GM12892 (cell line): ENCODE measurements at regions not wholly inside any gene's neighbourhood (a gene's known extent, or its start where the extent isn't known, plus 50 kb on each side); places are given as distances from the start of the nearest gene placed in this dataset.

Experiments used
- DNase-seq: peaks from one replicate; pipeline ENCODE4 v3.0.0; 2011; ENCODE audit not compliant: insufficient read length
- FAIRE-seq: peaks from 2 replicates; lab custom pipeline; 2011; peaks lifted over from hg19 to GRCh38; lab: Jason Lieb, UNC
- POLR2A ChIP-seq: IDR thresholded peaks from 2 replicates; pipeline ENCODE4 v1.6.1; 2011; ENCODE audit warnings: low read depth, low read length, control low read depth
- POLR2AphosphoS5 ChIP-seq: IDR thresholded peaks from 2 replicates; pipeline ENCODE4 v1.6.1; 2011; ENCODE audit warnings: low read depth, low read length, control low read depth
- TAF1 ChIP-seq: IDR thresholded peaks from 2 replicates; pipeline ENCODE4 v1.6.1; 2011; ENCODE audit warnings: low read depth, mild to moderate bottlenecking, control low read depth, low read length, borderline replicate concordance

- DNase-seq (no peak), FAIRE-seq (no peak)
- TF ChIP-seq TAF1 (no peak), POLR2AphosphoS5 (no peak), POLR2A (no peak)
These were observed 402.4 kb downstream of the DLEU7 start for GRCh38 chr13:50441130-50441529.

GRCh38 chr13:50444726-50445125, 398.8 kb downstream of the DLEU7 start:
- DNase-seq (no peak), FAIRE-seq (no peak)
- TF ChIP-seq POLR2AphosphoS5 (no peak), POLR2A (no peak), TAF1 (no peak)

DNA sequence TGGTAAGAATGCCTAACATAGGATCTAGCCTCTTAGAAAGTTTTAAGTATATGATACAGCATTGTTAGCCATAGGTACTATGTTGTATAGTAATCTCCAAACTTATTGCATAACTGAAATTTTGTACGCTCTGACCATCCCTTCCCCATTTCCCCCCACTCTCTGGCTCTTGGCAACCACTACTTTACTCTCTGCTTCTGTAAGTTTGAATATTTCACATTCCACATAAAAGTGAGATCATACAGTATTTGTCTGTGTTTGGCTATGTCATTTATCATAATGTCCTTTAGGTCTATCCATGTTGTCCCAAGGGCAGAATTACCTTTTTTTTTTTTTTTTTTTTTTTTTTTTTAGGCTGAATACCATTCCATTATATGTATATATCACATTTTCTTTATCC, 396.9 kb downstream of the DLEU7 start:
- FAIRE-seq (no peak), DNase-seq (no peak)
- no peak for TF ChIP-seq POLR2AphosphoS5
- TF ChIP-seq POLR2A = no peak
- TF ChIP-seq TAF1 = no peak

DNA sequence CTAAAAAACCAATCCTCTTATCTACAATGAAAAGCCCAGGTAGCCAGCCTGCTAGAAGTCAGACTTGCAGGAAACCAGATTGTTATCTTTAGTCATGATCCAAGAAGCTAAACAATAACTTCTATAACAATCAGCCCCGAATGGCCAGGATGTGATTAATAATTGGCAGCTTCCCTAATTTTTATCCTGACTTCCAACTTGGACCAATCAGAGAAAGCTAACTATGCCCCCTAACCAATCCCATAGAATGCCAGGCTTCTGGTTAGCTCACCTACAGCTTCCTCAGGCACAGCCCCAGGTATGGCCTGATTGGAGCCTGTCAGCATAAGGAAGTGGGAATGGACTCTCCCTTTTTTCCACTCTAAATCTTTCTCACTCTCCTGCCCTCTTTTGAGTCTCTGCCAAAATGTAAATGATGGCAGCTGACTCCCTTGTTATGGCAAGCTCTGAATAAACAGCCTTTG, 394.9 kb downstream of the DLEU7 start:
- TF ChIP-seq POLR2AphosphoS5 (no peak), TAF1 (no peak), POLR2A (no peak)
- DNase-seq = no peak
- FAIRE-seq = no peak

GRCh38 chr13:50449465-50449864, 394.0 kb downstream of the DLEU7 start:
- no peak for FAIRE-seq
- TF ChIP-seq POLR2A = no peak
- no peak for TF ChIP-seq TAF1
- no peak for TF ChIP-seq POLR2AphosphoS5
- DNase-seq = no peak

DNA sequence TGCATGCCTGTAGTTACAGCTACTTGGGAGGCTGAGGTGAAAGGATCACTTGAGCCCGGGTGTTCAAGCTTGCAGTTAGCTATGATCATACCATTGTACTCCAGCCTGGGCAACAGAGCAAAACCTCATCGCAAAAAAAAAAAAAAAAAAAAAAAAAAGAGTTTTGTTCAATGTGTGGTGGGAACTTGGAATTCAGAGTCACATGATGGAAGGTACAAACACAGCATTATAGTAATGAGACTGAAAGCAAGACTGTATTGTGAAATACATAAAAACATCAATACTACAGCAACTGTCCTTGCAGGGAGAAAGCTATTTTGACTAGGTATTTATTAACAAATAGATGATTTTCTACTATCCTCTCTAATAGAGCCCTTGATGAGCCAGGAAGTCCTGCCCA, 393.2 kb downstream of the DLEU7 start:
- FAIRE-seq = no peak
- TF ChIP-seq POLR2AphosphoS5 (no peak), TAF1 (no peak), POLR2A (no peak)
- no peak for DNase-seq

- TF ChIP-seq POLR2A (no peak), POLR2AphosphoS5 (no peak), TAF1 (no peak)
- no peak for FAIRE-seq
- DNase-seq = no peak
These were observed 391.9 kb downstream of the DLEU7 start for GRCh38 chr13:50451609-50452008.

DNA sequence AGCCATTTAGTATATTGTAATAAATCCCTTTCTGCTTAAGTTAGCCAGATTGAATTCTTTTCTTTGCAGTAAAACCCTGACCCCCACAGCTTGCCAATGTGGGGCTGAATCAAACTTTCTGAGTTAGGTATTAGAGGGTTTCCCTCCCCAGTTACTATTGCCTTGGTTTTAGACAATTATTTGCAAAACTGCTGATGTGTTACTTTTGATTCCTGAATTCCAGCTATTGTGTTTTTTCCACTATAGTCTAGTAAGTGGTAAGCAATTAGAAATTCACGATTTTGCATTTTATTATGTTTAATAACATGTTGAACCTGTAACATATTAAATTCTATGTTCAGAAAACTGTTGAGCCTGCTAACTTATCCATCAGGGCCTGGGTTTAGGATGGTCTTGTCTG, 391.5 kb downstream of the DLEU7 start:
- DNase-seq (no peak), FAIRE-seq (no peak)
- TF ChIP-seq POLR2AphosphoS5 (no peak), TAF1 (no peak), POLR2A (no peak)

DNA sequence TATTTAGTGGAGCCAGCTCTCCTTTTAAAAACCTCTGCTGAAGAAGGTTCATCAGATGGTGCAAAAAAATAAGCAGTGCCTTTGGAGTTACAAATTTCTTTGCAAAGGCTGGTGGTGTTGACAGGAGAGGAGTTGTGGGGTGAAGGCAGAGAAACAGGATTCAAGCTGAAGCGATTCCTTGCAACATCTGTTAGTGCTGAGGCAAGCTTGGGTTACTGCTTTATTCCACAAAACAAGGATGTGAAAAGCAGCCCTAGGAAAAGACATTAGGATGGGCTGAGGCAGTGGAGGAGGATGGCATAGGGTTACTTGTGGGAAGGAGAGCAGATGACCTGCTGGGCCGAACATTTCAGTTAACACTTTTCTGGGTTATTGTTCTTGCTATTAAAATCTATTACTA, 390.7 kb downstream of the DLEU7 start:
- no peak for FAIRE-seq
- TF ChIP-seq POLR2A (no peak), TAF1 (no peak), POLR2AphosphoS5 (no peak)

DNA sequence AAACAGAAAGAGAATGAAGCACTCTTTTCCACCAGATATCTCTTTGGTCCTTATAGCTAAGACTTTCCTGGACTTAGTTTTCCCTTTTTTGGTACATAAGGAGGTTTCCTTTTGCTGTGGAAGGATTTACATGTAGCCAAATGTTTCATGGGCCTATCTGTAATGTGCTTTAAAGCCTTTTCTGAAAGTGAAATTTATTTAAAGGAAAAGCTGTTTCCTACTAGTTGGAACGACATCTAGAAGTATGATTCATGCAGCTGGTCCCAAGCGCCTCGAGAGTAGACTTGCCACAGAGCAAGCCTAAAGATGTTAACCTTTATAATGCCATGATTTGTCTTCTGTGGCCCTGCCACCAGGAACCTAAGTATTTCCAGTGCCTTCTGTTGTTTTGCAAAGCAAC, 390.3 kb downstream of the DLEU7 start:
- TF ChIP-seq POLR2AphosphoS5 (no peak), POLR2A (no peak), TAF1 (no peak)
- FAIRE-seq = no peak
- no peak for DNase-seq

More for the DNA sequence above, 390.7 kb downstream of the DLEU7 start:
- no peak for DNase-seq

DNA sequence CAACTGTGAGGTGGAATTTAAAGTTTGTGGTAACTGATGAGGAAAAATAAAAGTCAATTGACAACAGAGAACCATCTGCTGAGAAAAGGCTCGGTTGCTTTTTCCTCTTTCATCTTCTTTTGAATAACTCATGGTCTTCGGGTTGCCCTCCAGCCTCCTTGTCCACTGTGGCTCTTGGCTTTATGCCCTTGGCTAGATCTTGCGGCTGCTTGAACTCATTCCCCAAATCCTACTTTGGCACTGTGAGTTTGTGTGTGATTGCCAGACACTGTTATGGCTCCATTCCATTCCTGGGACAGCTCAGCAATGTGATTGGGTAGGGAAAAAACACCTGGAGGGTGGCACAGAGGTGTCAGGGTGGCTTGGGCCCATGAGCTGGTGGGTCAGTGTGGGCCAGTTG, 387.4 kb downstream of the DLEU7 start:
- no peak for DNase-seq
- FAIRE-seq = no peak
- TF ChIP-seq TAF1 (no peak), POLR2AphosphoS5 (no peak), POLR2A (no peak)

- no peak for DNase-seq
- FAIRE-seq = no peak
- TF ChIP-seq POLR2AphosphoS5 = no peak
- TF ChIP-seq POLR2A = no peak
- TF ChIP-seq TAF1 = no peak
These were observed 385.8 kb downstream of the DLEU7 start for GRCh38 chr13:50457415-50458393.
